Gastrocnemius medialis (tissue), 4 donors: ENCODE measurements at regions not wholly inside any gene's neighbourhood (a gene's known extent, or its start where the extent isn't known, plus 50 kb on each side); places are given as distances from the start of the nearest gene placed in this dataset.

ENCODE experiments used
- CTCF ChIP-seq, 5 experiments: fragments of 450-650 bp in 3 of 5; fragments of 200-600 bp in 2 of 5; sonication (generic) in 2 of 5; IDR thresholded peaks in 4 of 5; conservative IDR thresholded peaks in 1 of 5; 1 replicate in 4 of 5; 2 replicates in 1 of 5; pipeline ENCODE4 v1.5.1; 2016 to 2019; ENCODE audit warnings: antibody characterized with exemption in 5 of 5, mild to moderate bottlenecking in 3 of 5, moderate library complexity in 3 of 5
- POLR2A ChIP-seq, 2 donors: fragments of 450-650 bp; IDR thresholded peaks; one replicate each; pipeline ENCODE4 v1.6.1; 2017; ENCODE audit warnings: antibody characterized with exemption in 2 of 2, mild to moderate bottlenecking in 2 of 2, moderate library complexity in 2 of 2

GRCh38 chr6:119830069-119830468 lies 480.5 kb upstream of the MAN1A1 start:
- TF ChIP-seq CTCF (IDR thresholded peaks at IDR 0.05 in 4 of 5, conservative IDR thresholded peaks at IDR 0.05 in 1 of 5) (no peak), POLR2A (IDR thresholded peaks at IDR 0.05) (no peak)
